Type B pancreatic cell (in vitro differentiated cells): ENCODE measurements at regions not wholly inside any gene's neighbourhood (a gene's known extent, or its start where the extent isn't known, plus 50 kb on each side); places are given as distances from the start of the nearest gene placed in this dataset.

Source experiments
- DNase-seq: peaks from one replicate; pipeline ENCODE4 v3.0.0; 2021; ENCODE audit warnings: mixed read lengths; ENCODE audit not compliant: unreplicated experiment; ENCODE audit errors: extremely low spot score
- H3K27ac Mint-ChIP-seq: 2 replicates; pipeline ENCODE4 v1.8.0; 2021; ENCODE audit warnings: mild to moderate bottlenecking, mixed read lengths
- H3K27me3 Mint-ChIP-seq: 2 replicates; pipeline ENCODE4 v1.8.0; 2021; ENCODE audit warnings: mixed read lengths
- H3K36me3 Mint-ChIP-seq: 2 replicates; pipeline ENCODE4 v1.8.0; 2021; ENCODE audit warnings: mixed read lengths
- H3K4me1 Mint-ChIP-seq: one replicate; pipeline ENCODE4 v1.8.0; 2021; ENCODE audit warnings: mixed read lengths; ENCODE audit not compliant: unreplicated experiment
- H3K4me3 Mint-ChIP-seq: 2 replicates; pipeline ENCODE4 v1.8.0; 2021; ENCODE audit warnings: mild to moderate bottlenecking, mixed read lengths
- H3K9me3 Mint-ChIP-seq: 2 replicates; pipeline ENCODE4 v1.8.0; 2021; ENCODE audit warnings: mixed read lengths
- CTCF ChIP-seq: fragments of 200-600 bp; sonication (generic); conservative IDR thresholded peaks from 2 replicates; pipeline ENCODE4 v1.5.0; 2021; ENCODE audit warnings: antibody characterized with exemption, mild to moderate bottlenecking

GRCh38 chr20:22449188-22449973 lies 135.0 kb downstream of the FOXA2 start:
- no peak overlapping the region for H3K27ac Mint-ChIP-seq
- no peaks in the 10 kb centered on the region for H3K9me3 Mint-ChIP-seq

GRCh38 chr20:22447447-22447778 lies 137.0 kb downstream of the FOXA2 start:
- no peak for DNase-seq
- Mint-ChIP-seq H3K9me3 (no peaks in the 10 kb centered on the region), H3K36me3 (no peaks in the 10 kb centered on the region), H3K4me1 (peaks cover 14% of the 10 kb centered on the region), H3K27ac (peak overlapping the region; percentile 76), H3K4me3 (peak overlapping the region; percentile 65), H3K27me3 (peaks cover 16% of the 10 kb centered on the region)
- TF ChIP-seq CTCF: no peak

More at GRCh38 chr20:22449188-22449973, 135.0 kb downstream of the FOXA2 start:
- Mint-ChIP-seq H3K36me3 (no peaks in the 10 kb centered on the region), H3K4me3 (no peak overlapping the region), H3K27me3 (peaks cover 16% of the 10 kb centered on the region), H3K4me1 (peaks cover 14% of the 10 kb centered on the region)
- no peak for TF ChIP-seq CTCF
- DNase-seq: no peak

- peaks cover 14% of the 10 kb centered on the region for H3K4me1 Mint-ChIP-seq
- peak overlapping the region; percentile 76 for H3K27ac Mint-ChIP-seq
- no peak for TF ChIP-seq CTCF
- no peaks in the 10 kb centered on the region for H3K9me3 Mint-ChIP-seq
- H3K27me3 Mint-ChIP-seq: peaks cover 16% of the 10 kb centered on the region
- no peaks in the 10 kb centered on the region for H3K36me3 Mint-ChIP-seq
- H3K4me3 Mint-ChIP-seq: peak overlapping the region; percentile 65
- no peak for DNase-seq
Observed at GRCh38 chr20:22446613-22447446, 137.5 kb downstream of the FOXA2 start.

- no peak for DNase-seq
- Mint-ChIP-seq H3K27ac (no peak overlapping the region), H3K4me3 (no peak overlapping the region), H3K9me3 (no peaks in the 10 kb centered on the region), H3K4me1 (peaks cover 5% of the 10 kb centered on the region), H3K36me3 (no peaks in the 10 kb centered on the region), H3K27me3 (peaks cover 11% of the 10 kb centered on the region)
- no peak for TF ChIP-seq CTCF
Observed at GRCh38 chr20:22442318-22442717, 142.1 kb downstream of the FOXA2 start.

- H3K9me3 Mint-ChIP-seq: no peaks in the 10 kb centered on the region
- peak; percentile 53 for TF ChIP-seq CTCF
- H3K27ac Mint-ChIP-seq: no peak overlapping the region
- no peaks in the 10 kb centered on the region for H3K36me3 Mint-ChIP-seq
- H3K4me1 Mint-ChIP-seq: no peaks in the 10 kb centered on the region
- no peak overlapping the region for H3K4me3 Mint-ChIP-seq
- no peak for DNase-seq
- peaks cover 3% of the 10 kb centered on the region for H3K27me3 Mint-ChIP-seq
Observed at GRCh38 chr20:22438926-22439325, 145.4 kb downstream of the FOXA2 start.
